HG02759 (cell line): ENCODE measurements at regions not wholly inside any gene's neighbourhood (a gene's known extent, or its start where the extent isn't known, plus 50 kb on each side); places are given as distances from the start of the nearest gene placed in this dataset.
"Not testable (repeated sequence)": the region's sequence is repeated elsewhere in the genome, so short reads cannot be mapped to it uniquely, and the experiment has no call there.

ENCODE experiments used
- ATAC-seq: cut with Tn5 transposase; IDR thresholded peaks from one replicate; pipeline ENCODE4 v1.9.1; 2021; ENCODE audit warnings: mild to moderate bottlenecking, moderate library complexity; ENCODE audit not compliant: unreplicated experiment

DNA sequence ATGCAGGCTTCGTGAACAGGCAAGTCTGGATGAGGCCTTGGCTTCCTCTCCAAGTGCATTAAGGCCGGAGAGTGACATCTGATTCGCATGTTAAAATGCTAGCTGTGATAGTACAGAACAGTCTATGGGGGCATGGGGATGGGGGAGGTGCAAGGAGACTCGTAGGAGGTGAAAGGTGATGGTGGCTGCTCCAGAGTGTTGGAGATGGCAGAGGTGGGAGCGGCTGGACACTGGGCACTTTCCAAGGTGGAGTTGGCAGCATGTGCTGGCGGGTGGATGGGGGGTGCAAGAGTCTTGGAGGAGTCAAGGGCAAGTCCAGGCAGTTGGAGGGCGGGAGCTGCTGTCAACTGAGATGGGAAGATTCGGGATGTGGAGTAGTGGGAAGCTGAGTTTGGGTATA is 350.9 kb upstream of the TNRC6C start:
- no peak for ATAC-seq

DNA sequence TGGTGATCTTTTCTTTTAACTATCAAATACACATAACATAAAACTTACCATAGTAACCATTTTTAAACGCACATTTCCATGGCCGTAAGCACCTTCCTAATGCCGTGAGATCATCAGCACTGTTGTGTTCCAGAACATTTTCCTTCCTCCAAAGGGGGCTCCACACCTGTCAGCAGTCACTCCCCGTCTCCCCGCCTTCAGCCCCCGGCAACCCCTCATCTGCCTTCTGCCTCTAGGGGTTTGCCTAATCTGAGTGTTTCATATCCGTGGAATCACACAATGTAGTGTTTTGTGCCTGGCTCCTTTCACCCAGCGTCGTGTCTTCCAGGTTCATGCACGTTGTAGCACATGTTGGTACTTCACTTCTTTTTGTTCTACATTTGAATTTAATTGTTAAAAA is 350.1 kb upstream of the TNRC6C start:
- no peak for ATAC-seq

DNA sequence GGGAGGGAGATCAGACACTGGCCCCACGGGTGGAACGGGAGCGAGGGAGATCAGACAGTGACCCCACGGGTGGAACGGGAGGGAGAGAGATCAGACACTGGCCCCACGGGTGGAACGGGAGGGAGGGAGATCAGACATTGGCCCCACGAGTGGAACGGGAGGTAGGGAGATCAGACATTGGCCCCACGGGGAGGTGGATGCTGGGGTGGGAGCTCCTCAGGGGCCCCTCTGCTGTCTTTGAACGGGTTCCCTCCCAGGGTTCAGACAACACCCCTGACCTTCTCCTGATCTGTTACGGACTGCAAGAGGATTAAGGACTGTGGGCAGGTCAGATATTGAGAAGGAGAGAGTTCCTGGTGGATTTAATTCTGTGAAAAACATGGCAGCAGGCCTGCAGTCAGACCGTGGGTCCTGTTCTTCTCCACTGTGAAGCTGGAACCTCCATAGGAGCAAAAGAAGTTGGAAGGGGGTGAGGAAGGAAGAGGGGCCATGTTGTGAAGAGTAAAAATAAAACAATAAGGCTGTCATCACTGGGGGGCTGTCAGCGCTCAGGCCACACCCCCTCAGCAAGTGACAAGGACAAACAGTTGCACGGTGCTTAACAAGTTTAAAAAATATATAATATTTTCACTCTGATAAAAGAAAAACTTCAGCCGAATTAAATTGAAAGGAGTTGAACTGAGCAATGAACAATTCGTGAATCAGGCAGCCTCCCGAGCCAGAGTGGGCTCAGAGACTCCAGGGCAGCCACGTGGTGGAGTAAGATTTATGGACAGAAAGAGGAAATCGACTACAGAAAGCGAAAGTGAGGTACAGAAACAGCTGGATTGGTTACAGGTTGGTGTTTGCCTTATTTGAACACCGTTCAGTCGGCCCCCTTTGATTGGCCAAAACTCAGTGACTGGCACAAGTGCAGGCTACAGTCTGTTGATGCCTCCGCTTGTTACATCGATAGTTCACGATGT is 348.7 kb upstream of the TNRC6C start:
- ATAC-seq: no peak

DNA sequence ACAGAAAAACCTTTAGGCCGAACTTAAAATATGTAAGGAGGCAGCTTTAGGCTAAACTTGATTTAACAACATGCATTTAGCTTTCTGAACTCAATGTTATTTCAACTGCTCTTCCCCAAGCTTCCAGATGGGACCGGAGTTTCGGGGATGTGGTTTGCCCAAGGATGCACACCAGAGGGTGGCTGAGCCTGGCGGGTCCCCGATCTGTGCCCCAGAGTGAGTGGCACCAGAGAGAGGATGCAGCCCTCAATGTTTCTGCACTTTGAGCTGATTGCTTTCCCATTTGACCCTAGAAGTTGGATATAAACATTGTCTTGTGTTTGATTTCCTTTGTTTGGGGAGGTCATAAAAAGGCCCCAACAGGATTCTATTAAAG is 348.0 kb upstream of the TNRC6C start:
- ATAC-seq: no peak

DNA sequence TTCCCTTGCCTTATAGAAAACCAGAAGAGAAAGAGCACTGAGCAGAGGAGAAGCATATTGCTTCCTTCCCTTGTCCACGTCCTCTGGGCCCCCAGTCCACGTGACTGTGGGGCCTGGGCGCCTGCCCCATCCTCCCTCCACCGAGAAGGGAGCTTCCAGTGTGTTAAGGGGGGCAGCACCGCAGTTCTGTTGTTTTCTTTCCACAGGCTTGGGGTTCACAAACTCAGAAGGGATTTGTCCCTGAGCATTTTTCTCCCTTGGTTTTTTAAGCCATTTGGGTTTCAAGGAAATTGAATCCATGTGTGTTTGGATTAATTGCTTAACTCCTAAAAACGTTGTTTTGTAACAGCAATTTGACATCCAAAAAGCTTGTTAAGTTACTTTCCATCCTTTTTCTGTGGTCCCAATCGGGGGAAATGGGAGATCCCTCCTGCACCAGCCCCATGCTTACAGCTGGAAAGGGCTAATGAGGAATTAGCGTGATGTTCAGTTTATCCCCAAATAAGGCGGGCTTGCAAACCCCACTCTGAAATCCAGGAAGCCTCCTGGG is 347.5 kb upstream of the TNRC6C start:
- no peak for ATAC-seq

DNA sequence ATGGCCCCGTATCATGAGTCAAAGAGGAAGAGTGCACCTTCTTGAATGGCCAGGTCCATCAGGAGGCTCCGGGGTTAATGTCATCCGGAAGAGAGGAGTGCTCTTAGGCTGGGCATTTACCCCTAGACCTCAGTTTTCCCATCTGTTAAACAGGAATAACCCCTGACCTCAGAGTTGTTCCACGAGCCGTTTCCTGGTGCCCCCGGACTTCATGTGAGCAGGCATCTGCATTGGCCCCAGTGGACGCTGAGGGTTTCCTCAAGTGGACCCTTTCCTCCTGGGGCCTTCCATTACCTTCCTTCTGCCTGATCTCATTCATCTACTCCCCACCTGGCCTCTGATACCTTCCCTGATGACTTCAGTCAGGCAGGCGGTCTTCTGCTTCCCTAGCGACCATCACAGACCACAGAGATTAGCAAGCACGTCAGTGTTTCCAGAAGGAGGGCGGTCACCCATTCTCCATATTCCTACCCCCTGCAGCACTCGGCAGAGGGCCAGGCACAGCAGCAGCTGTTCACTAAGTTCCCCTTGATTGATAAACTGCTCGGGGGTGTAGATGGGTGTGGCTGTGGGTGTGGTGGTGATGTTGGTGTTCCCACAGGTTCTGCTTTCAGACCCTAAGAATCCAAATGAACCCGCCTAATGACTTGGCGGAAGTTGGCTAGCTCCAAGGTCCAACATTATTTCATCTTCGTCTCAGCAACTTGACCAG is 346.6 kb upstream of the TNRC6C start:
- no peak for ATAC-seq

DNA sequence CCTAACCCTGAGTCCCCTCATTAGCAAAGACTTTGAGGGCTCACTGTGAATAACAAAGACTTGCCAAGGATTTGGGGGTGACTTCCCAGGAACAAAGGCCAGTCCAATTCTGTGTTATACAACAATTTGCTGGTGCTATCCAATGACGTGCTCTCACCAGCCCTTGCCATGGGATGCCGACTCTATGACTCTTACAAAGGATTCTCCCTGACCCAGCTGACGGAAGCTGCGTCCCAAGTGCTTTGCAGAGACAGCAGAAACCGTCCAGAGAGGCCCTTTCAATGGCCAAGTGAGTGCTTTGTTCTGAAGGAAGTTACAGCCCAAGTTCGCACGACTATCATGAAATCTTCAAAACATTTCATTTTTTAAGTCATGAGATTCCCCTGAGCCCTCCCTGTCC is 345.3 kb upstream of the TNRC6C start:
- no peak for ATAC-seq

DNA sequence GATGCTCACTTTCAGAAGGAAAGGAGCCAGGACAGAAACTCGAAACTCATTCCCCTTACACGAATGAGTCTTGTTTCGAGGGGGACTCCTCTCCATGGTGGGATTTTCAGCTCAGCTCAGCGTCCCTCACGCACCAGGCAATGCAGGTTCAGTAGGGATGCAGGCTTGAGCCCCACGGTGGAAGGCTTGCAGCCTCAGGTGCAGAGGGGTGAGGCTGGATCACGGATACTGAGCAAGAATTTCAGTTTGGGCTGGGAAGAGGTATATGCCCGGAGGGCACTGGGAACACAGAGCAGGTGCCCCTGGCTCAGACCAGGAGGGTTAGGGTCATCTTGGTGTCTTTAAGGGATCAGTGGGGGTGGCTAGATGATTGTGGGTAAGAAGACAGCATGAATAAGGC is 344.9 kb upstream of the TNRC6C start:
- no peak for ATAC-seq

DNA sequence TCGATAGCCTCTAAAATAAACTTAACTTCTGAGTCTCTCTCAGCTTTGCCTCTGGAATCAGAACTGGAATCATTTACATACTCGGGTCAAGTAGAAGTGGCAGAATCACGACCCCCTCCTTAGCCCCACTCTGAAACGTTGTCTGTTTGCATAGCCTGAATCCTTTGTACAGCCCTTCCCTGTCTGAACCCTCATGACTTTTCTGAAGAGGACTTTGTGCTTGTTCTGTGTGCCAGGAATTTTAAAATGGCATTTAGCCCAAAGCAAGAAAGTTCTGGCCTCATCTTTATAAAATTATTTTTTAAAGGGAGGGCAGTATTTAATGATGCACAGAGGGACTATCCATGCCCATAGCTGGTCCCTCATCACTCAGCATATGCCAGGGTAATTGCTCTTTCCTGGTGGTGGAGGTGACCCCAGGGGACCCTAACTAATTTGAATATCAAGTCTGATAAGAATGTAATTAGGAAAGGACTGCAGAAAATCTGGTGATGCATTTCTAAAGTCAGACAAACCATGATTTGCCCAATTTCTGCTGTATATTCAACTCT is 342.7 kb upstream of the TNRC6C start:
- no peak for ATAC-seq

DNA sequence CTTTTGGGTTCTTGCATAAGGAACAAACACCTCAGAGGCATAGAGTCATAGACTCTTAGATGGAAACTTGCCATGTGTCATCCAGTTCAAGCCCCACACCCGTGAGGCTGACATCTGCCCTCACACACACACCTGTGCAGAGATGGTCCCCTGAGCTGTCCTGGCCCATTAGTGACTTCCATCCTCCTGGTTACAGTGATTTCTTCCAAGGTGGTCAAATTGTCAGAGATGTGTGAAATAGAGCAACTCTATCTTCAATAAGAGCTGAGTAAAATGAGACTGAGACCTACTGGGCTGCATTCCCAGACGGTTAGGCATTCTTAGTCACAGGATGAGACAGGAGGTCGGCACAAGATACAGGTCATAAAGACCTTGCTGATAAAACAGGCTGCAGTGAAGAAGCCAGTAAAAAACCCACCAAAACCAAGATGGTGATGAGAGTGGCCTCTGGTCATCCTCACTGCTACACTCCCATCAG is 342.2 kb upstream of the TNRC6C start:
- no peak for ATAC-seq

DNA sequence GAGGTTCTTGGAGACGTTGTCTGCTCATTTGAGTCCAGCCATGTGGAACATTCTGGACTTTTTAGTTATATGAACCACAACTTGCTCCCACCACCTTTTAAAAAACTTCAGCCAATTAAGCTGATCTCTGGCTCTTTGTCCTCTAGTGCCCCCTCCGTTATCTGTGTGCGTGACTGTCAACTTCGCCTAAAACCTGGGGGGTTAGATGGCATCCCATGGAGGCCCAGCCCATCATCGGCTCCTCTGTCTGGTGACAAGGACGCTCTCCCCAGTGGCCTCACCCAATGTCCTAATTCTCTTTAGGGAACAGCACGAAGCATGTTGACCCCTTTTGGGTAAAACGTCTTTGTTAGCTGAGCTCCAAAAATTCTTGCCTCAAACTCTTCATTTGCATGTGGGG is 341.0 kb upstream of the TNRC6C start:
- ATAC-seq: no peak

DNA sequence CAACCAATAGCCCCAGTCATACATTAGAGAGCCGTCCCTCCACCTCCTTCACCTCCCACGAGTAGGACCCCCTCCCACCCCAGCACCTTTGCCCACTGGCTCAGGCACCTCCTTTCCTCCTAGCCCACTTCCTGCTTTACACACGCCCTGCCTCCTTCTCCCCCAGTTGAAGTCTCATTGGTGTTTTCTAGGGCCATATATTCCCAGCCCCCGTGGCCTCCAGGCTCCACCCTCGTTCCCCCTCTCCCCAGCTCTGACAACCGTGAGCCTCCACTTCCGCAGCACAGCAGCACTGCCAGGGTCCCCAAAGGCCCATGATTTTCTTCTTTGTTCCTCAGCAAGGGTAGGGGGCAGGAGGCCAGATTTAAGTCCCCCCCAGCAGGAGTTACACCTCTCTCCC is 340.3 kb upstream of the TNRC6C start:
- ATAC-seq: no peak

DNA sequence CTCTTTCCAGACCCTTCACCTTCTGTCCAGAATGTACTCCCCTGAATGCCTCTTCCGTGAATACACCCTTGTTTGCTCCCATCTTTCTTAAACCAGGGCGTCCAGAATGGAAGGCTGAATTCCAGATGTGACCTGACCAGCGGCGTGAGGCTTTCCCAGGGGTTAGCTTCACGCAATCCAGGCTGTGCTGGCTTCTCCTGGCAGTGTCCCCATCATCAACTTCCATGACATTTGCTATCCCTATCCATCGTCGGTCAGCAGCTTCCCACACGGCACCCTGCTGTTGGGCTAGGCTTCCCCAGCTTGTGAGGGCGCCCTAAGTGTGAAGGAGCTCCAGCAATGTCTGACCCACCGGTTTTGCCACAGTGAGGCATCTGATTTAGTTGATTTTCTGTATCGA is 339.8 kb upstream of the TNRC6C start:
- ATAC-seq: no peak

DNA sequence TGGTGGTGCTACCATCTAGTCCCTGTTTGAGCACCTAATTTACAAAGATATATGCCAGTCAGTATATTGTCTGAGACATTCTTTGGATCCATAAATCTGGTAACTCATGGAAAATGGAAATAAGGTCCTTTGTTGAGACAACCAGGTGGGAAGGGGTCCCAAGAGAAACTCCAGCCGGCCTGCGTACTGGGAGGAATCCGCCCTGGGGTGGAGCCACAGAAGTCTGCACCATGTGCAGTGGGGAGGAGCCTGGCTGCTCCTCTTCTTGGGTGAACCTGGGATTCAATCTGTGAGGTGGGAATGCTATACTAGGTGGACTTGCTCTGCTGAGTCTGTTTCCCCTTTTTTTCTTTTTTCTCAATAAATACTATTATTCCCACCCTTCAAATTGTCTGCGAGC is 339.2 kb upstream of the TNRC6C start:
- no peak for ATAC-seq

DNA sequence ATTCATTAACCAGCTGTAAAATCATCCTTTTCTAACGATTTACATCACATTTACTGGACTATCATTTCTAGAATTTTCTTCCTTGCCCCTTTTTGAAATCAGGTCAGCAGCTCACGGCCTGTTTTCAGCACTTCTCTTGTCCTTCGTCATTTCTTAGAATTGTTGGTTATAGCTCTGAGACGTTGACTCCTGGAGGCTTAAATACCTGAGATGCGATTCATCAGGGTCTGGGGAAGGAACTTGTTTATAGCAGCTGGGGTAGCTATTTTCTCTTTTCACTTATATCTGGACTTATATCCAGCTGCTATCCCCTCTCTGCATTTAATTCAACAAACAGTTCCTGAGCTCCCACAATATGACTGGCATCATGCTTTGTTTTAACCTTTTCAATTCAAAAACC is 338.7 kb upstream of the TNRC6C start:
- no peak for ATAC-seq

DNA sequence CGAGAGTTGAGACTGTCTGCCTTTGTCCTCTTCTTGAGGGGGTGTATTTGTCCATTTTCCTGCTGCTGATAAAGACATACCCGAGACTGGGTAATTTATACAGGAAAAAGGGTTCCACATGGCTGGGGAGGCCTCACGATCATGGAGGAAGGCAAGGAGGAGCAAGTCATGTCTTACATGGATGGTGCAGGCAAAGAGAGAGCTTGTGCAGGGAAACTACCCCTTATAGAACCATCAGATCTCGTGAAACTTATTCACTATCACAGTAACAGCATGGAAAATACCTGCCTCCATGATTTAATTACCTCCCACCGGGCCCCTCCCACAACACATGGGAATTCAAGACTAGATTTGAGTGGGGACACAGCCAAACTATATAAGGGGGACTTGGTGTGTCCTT is 338.2 kb upstream of the TNRC6C start:
- no peak for ATAC-seq

DNA sequence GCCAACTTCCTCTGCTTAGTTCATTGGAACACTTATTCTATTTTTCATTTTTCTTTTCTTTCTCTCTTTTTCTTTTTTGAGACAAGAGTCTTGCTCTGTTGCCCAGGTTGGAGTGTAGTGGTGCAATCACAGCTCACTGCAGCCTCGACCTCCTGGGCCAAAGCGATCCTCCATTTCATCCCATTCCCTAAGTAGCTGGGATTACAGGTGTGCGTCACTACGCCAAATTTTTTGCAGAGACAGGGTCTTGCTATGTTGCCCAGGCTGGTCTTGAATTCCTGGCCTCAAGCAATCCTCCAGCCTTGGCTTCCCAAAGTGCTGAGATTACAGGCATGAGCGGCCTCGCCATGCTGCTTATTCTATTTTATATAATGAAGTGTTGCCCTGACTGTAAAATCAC is 336.4 kb upstream of the TNRC6C start:
- ATAC-seq: not testable (repeated sequence)

DNA sequence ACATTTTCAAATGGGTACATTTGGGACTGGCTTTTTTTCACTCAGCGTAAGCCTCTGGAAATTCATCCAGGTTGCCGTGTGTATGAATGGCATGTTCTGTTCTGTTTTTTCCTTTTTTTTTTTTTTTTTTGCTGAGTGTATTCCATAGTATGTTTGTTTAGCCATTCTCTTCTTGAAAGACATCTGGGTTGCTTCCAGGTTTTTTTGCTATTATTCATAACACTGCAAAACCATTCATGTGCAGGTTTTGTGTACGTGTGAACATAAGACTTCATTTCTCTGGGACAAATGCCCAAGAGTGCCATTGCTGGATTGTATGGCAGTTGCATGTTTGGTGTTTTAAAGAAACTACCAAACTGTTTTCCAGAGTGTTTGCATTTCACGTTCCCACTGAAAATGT is 335.9 kb upstream of the TNRC6C start:
- ATAC-seq: no peak

DNA sequence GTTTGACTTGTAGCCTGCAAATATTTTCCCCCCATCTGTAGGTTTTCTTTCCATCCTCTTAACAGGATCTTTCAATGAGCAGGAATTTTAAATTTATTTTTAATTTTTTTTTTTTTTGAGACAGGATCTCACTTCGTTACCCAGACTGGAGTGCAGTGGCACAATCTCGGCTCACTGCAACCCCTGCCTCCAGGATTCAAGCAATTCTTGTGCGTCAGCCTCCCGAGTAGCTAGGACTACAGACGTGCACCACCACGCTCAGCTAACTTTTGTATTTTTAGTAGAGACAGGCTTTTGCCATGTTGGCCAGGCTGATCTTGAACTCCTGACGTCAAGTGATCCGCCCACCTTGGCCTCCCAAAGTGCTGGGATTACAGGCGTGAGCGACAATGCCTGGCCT is 335.2 kb upstream of the TNRC6C start:
- not testable (repeated sequence) for ATAC-seq

DNA sequence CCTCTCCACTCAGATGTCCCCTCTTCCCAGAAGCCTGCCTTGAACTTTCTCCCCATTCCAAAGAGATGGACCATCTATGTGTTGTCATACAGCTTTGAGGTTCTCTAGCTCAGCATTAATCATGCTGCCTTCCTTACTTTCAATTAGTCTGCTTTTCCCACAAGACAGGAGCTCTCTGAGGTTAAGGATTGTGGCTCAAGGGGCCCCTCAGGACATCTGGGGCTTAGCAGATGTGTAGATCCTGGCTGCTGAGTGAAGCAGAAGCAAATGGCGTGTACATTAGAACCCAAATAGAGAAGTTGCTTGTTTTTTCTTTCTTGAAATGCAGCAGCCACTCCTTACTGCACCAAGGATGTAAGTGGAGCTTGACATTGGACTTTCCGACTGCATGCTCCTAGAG is 330.5 kb upstream of the TNRC6C start:
- ATAC-seq: no peak

DNA sequence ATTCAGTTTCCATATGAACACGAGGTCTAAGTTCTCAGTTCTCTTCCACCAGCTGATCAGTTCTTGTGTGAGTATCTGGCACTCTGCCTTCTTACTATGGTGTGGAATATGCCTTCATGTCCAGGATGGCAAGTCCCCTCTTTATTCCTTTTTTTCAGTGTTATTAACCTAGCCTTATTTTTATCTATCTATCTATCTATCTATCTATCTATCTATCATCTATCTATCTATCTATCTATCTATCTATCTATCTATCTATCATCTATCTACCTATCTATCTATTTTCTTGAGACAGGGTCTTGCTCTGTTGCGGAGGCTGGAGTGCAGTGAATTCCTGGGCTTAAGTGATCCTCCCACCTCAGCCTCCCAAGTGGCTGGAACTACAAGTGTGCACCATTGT is 329.2 kb upstream of the TNRC6C start:
- ATAC-seq: not testable (repeated sequence)

DNA sequence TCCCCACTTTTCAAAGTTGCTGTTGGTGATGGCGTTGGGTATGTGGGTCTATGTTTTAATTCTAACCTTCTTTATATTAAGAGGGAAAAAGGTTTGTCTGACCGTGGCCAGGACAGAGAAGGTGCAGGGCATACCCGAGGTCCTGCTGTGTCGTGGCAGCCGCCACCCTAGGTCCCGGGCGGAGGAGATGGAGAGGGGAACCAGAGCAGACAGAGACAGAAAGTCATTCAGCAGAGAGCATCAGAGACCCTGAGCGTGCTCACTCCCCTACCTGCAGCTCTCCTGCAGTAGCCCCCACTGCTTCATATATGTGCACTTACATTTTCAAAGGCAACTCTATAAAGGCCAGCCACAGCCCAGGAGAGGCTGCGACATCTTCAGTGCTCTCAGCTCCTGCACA is 327.2 kb upstream of the TNRC6C start:
- ATAC-seq: no peak
